DMS79 (cell line): ENCODE measurements at regions not wholly inside any gene's neighbourhood (a gene's known extent, or its start where the extent isn't known, plus 50 kb on each side); places are given as distances from the start of the nearest gene placed in this dataset.
"Not testable (repeated sequence)": the region's sequence is repeated elsewhere in the genome, so short reads cannot be mapped to it uniquely, and the experiment has no call there.

Experiments used
- DNase-seq: peaks from one replicate; lab custom pipeline; 2025; lab: John Stamatoyannopoulos, UW

- DNase-seq = no peak
Measured at GRCh38 chr22:40094485-40094884, 83.2 kb upstream of the TNRC6B start.

GRCh38 chr22:40099887-40100286, 77.8 kb upstream of the TNRC6B start:
- not testable (repeated sequence) for DNase-seq

DNA sequence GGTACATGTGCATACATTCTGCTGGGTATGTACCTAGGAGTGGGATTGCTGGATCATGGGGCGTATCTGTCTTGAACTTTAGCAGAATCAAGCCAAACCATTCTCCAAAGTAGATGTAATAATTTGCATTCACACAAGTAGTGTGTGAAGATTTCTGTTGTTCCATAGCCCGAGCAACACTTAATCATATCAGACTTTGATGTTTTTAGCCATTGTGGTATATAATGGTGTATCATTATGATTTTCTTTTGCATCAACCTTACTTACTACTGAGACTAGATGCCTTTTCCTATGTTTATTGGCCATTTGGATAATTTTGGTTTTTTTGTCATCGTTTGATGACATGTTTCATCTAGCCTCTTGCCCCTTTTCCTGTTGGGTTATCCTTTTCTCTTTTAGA, 72.0 kb upstream of the TNRC6B start:
- DNase-seq = no peak

- no peak for DNase-seq
Measured at GRCh38 chr22:40107244-40107643, 70.5 kb upstream of the TNRC6B start.

DNA sequence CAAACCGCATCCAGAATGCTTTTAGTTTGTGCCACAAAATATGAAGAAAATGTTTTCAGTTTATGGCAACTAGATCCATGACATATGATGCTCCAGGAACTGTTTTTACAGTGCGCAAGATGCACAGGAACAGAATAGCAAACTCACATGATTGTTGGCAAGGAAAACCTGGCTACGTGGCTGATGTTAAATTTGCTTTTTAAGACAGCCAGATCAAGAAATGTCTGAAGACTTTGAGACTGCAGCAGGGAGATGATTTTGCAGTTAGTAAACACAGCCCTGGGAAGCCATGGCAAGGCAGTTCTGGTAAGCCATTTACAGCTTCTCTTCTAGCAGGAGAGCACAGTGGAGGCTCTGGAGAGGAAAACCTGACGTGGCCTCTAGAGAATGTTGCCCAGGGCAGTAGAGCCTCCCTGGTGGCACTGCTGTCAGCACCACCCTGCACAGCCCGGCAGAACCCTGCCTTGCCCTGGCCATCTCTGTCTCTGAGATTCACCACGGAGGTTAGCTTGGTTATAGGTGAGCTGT, 69.8 kb upstream of the TNRC6B start:
- no peak for DNase-seq

- no peak for DNase-seq
Measured at GRCh38 chr22:40108396-40108795, 69.3 kb upstream of the TNRC6B start.

- not testable (repeated sequence) for DNase-seq
Measured at GRCh38 chr22:40108926-40109325, 68.8 kb upstream of the TNRC6B start.

DNA sequence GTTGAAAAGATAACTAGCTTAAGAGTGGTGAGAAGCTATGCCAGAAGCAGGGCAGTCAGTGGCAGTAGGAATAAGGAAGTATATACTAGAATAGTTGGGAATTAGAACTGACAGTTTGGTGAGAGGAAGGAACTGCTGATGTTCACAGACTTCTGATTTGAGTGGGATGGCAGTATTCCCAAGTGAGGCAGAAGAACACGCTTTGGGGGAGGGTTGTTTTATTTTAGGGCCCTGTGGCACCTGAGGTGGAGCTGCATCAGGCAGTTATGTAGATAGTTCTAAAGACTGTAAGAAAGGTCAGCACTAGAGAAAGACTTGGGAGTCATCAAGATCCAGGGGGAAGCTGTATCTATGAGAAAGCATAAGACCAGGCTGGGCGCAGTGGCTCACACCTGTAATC, 66.3 kb upstream of the TNRC6B start:
- DNase-seq = no peak

- no peak for DNase-seq
Measured at GRCh38 chr22:40112595-40112994, 65.1 kb upstream of the TNRC6B start.

GRCh38 chr22:40113696-40114095, 64.0 kb upstream of the TNRC6B start:
- DNase-seq = no peak

DNA sequence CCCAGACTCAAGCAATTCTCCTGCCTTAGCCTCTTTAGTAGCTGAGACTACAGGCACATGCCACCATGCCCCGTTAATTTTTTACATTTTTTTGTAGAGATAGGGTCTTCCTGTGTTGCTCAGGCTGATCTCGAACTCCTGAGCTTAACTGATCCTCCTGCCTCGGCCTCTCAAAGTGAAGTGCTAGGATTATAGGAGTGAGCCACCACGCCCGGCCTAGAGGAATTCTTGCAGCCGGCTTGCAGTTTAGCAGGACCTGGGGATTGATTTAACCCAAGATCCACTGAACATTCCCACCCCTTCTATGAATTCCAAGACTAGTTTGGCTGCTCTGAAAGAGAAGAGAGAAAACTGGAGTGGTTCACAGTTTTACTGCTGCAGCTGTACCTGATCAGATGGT, 63.3 kb upstream of the TNRC6B start:
- no peak for DNase-seq

DNA sequence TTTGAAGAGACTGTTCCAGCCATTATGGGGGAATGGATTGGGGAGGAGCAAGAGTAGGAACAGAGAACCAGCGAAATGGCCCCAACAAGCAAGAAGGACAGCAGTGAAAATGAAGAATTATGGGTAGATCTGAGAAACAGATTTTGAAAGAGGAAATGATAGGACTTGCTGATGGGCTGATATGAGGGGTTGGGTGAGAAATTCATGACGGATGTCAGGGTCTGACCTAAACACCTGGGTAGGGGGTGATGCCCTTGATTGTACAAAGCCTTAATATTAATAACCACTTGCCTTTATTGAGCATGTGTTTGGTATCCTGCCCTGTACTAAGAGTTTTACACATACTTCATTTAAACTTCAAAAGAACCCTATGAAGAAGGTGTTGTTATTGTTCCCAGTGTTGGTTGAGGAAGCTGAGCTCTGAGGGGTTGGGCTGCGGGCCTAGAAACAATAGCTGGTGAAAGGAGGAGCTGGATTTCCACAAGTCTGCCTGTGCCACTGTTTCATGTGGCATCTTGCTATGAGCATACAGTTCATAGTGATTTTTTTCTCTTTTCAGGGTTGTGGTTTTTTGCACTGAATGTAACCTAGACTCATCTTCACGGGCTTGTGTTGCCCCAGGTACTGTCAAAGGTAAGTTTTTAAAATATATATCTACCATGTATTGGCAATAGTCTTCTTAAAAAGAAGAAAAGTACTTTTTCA, 61.1 kb upstream of the TNRC6B start:
- no peak for DNase-seq

DNA sequence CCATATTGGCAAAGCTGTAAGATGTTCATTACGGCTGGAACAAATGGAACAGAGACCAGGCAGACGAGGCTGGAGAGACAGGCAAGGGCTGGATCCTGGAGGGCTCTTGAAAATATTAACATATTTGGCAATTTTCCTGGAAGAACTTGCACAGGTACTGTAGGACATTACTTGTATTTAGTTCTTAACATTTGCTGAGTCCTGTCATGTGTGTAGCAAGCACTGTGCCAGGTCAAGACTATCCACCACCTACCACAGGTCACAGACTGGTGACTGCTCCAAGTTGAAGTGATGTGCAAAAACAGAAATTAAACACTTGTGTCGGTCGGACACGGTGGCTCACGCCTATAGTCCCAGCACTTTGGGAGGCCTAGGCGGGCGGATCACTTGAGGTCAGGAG, 58.7 kb upstream of the TNRC6B start:
- peak; percentile 44 for DNase-seq

- no peak for DNase-seq
Measured at GRCh38 chr22:40120848-40121247, 56.9 kb upstream of the TNRC6B start.

DNA sequence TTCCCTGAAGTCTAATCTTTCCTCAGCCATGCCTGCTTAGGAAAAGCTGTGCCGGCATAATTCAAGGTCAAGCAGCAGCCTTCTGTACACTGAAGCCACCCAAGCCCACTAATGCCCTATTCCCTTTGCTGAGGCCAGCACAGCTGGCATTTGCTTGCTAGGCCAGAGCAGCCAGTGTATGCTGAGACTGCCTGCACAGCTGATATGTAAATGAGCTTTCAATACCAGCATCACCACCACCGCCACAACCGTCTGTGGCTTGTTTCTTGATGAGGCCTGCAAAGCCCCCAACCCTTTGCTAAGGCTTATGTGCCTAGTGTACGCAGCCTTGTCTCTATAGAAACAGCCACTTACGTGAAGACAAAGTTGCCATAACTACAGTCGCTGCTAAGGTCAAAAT, 56.3 kb upstream of the TNRC6B start:
- DNase-seq = no peak

DNA sequence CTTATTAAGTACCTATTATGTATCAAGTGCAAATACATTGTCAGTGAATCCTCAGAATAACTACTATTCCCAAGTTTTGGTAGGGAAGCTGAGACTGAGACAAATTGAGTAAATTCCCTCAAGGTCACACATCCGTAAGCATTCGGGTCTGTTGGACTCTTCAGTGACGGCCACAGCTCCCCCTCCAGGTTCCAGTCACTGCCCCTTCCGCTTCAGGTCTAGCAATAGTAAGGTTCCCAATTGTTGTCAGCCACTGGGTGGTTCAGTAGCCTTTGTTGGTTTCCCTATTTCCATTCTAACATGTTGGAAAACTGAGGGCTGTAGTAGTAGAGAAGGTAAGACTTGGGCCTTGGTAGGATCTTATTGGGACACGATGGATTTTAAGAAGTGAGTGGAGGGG, 54.9 kb upstream of the TNRC6B start:
- DNase-seq = no peak

DNA sequence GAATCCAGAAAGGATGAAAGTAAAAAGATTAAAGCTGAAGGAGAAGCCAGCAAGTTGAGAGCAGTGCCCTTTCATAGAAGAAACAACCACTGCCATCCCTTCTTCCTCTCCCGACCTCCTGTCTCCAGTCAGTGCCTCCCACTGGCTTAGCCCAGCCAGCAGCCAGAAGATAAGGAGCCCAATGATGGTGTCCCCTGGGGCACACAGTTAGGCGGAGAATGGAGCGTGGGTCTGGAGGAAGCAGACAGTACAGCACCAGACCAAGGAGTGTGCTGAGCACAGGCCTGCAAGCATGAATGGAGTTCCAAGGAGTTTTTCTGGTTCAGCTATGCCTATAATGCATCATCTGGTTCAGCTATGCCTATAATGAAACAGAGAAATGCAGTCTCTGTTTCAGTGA, 54.3 kb upstream of the TNRC6B start:
- DNase-seq = no peak
